ENCODE measurements at regions not wholly inside any gene's neighbourhood (a gene's known extent, or its start where the extent isn't known, plus 50 kb on each side); places are given as distances from the start of the nearest gene placed in this dataset.

- TF ChIP-seq POLR2A (IDR thresholded peaks at IDR 0.05; ENCODE audit: low read length) (no peak), GATA1 (IDR thresholded peaks at IDR 0.05; ENCODE audit: low read depth, low read length) (no peak)
Observed at GRCh38 chr6:114785235-114786127, 442.7 kb upstream of the HS3ST5 start.
